Prostate gland (tissue), 2 donors: ENCODE measurements at regions not wholly inside any gene's neighbourhood (a gene's known extent, or its start where the extent isn't known, plus 50 kb on each side); places are given as distances from the start of the nearest gene placed in this dataset.

Experiments
- DNase-seq: peaks from one replicate; pipeline ENCODE4 v3.0.0-alpha.2; 2019; ENCODE audit warnings: low spot score
- H3K27ac ChIP-seq, 2 donors: fragments of 200-600 bp; sonication (generic); 2 replicates each; pipeline ENCODE4 v1.5.1; 2017 to 2019
- H3K27me3 ChIP-seq: fragments of 200-600 bp; sonication (generic); replicated peaks from 2 replicates; pipeline ENCODE4 v1.5.1; 2019; ENCODE audit not compliant: insufficient read depth
- H3K36me3 ChIP-seq, 2 donors: fragments of 200-600 bp; sonication (generic); 1 replicate in 1 of 2; 2 replicates in 1 of 2; pipeline versions ENCODE4 v1.5.1 to v1.8.1; 2017 to 2019
- H3K4me1 ChIP-seq: fragments of 200-600 bp; sonication (generic); replicated peaks from 2 replicates; pipeline ENCODE4 v1.5.1; 2019
- H3K4me3 ChIP-seq, 2 donors: fragments of 200-600 bp; sonication (generic); 2 replicates each; pipeline ENCODE4 v1.5.1; 2017 to 2019
- H3K9me3 ChIP-seq: fragments of 200-600 bp; sonication (generic); 2 replicates; pipeline ENCODE4 v1.5.1; 2017
- POLR2A ChIP-seq: fragments of 450-650 bp; IDR thresholded peaks from one replicate; pipeline ENCODE4 v1.6.1; 2016; ENCODE audit warnings: antibody characterized with exemption, mild to moderate bottlenecking
- POLR2AphosphoS5 ChIP-seq: sonication (generic); formaldehyde crosslinking; IDR thresholded peaks from one replicate; pipeline ENCODE4 v1.6.1; 2017; ENCODE audit warnings: antibody characterized with exemption
- WGBS: methylation state at CpG from one replicate; pipeline ENCODE4 v1.1.5; 2018; 5-methylcytosine and 5-hydroxymethylcytosine counted together
- intact Hi-C: fragments of 100-400 bp; cut with DNase I; formaldehyde crosslinking; loops from one replicate; pipeline ENCODE4 v1.14.2; 2022
- TF ChIP-seq, protein P1 (sequence below), 4 experiments: fragments of 200-600 bp in 2 of 4; fragments of 450-650 bp in 2 of 4; sonication (generic) in 2 of 4; IDR thresholded peaks; 1 replicate in 3 of 4; 2 replicates in 1 of 4; pipeline ENCODE4 v1.5.1; 2016 to 2019; ENCODE audit warnings: antibody characterized with exemption in 4 of 4, mild to moderate bottlenecking in 2 of 4, moderate library complexity in 2 of 4

DNA sequence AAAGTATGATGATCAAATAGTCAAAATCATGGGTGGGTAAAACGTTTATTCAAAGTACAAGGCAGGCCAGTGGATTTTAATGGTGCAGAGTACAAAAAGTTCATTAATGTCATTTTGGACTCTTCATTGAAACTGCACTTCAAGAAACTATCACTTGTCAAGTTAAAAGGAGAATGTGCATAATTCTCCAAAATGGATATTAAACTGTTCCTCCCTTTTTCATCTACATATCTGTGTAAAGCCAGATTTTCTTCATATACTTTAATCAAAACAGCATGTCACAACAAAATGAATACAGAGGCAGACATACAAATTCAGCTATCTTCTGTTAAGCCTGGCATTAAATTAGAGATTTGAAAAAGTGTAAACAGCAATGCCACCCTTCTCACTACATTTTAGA, 401.6 kb downstream of the NR2F1-AS1 start:
- intact Hi-C loops, result no loop called here
- Histone ChIP-seq H3K27me3 (no peaks in the 10 kb centered on the region), H3K4me3 (no peak overlapping the region), H3K36me3 (no peaks in the 10 kb centered on the region), H3K4me1 (no peaks in the 10 kb centered on the region), H3K9me3 (no peaks in the 10 kb centered on the region), H3K27ac (no peak overlapping the region)
- 52% methylated on average over 1 of the region's 1 CpG for WGBS
- no peak for DNase-seq
- TF ChIP-seq, protein P1, sequence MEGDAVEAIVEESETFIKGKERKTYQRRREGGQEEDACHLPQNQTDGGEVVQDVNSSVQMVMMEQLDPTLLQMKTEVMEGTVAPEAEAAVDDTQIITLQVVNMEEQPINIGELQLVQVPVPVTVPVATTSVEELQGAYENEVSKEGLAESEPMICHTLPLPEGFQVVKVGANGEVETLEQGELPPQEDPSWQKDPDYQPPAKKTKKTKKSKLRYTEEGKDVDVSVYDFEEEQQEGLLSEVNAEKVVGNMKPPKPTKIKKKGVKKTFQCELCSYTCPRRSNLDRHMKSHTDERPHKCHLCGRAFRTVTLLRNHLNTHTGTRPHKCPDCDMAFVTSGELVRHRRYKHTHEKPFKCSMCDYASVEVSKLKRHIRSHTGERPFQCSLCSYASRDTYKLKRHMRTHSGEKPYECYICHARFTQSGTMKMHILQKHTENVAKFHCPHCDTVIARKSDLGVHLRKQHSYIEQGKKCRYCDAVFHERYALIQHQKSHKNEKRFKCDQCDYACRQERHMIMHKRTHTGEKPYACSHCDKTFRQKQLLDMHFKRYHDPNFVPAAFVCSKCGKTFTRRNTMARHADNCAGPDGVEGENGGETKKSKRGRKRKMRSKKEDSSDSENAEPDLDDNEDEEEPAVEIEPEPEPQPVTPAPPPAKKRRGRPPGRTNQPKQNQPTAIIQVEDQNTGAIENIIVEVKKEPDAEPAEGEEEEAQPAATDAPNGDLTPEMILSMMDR (IDR thresholded peaks at IDR 0.05), result no peak
- TF ChIP-seq POLR2A, result no peak
- no peak for TF ChIP-seq POLR2AphosphoS5

DNA sequence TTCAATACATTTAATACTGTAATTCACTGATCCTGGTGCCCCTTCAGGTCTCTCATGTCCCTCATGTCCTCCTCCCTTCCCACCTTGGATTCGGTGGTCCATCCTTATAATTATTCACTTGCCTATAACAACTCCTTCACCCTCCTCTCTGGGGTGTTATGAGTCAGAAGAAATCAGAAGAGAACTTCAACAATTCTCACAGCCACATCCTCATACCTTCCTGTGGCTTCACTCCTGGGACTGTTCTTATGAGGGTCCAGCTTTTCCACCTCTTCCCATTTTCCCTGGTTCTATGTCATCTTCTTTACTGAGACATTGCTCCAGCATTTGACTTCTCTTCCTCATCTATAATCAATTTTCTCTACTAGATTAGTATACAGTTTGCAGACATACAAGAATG, 406.1 kb downstream of the NR2F1-AS1 start:
- Histone ChIP-seq H3K27ac (no peak overlapping the region), H3K4me3 (no peak overlapping the region), H3K27me3 (no peaks in the 10 kb centered on the region), H3K36me3 (no peaks in the 10 kb centered on the region), H3K4me1 (no peaks in the 10 kb centered on the region), H3K9me3 (no peaks in the 10 kb centered on the region)
- WGBS, result 94% methylated on average over 1 of the region's 1 CpG
- DNase-seq, result no peak
- TF ChIP-seq POLR2A (no peak), POLR2AphosphoS5 (no peak)
- TF ChIP-seq, protein P1 (IDR thresholded peaks at IDR 0.05), result no peak
- intact Hi-C loops, result no loop called here

DNA sequence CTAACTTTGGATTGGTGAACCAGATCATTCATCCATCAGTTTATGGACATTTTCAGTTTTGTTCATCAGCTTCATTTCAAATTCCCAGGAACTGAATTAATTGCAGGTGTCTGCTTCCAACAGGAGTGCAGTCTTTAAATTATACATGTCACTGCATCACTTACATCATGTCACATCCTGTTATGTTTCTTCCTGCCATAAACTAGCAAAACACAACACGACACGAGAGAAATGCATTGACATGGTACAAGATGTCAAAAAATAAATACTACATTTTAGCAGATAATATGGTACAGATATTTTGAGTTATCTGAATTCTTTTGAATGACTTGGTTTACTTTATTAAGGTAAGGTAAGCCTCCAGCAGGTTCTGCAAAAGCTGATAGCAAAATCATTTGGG, 415.5 kb downstream of the NR2F1-AS1 start:
- Histone ChIP-seq H3K36me3 (no peaks in the 10 kb centered on the region), H3K4me1 (no peaks in the 10 kb centered on the region), H3K9me3 (no peaks in the 10 kb centered on the region), H3K27ac (no peak overlapping the region), H3K4me3 (no peak overlapping the region), H3K27me3 (no peaks in the 10 kb centered on the region)
- TF ChIP-seq POLR2A (no peak), POLR2AphosphoS5 (no peak)
- TF ChIP-seq, protein P1 (IDR thresholded peaks at IDR 0.05), result no peak
- DNase-seq, result no peak
- intact Hi-C loops, result no loop called here
- 63% methylated on average over 2 of the region's 2 CpGs for WGBS

DNA sequence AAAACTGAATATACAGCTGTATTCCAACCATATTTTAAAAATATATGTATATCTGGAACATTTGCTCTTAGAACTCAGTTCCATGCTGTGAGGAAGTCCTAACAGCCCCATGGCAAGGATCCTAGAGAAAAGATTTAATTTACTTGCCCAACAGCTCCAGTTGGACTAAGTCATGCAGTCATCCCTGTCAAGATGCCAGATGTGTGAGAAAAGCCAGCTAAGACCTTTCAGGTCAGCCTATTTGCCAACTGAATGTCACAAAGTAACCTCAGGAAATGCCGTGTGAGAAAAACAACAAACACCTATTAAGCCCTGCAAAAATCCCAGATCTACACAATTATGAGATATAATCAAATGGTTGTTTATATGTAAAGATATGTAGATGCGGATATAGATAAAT, 416.3 kb downstream of the NR2F1-AS1 start:
- intact Hi-C loops, result no loop called here
- 51% methylated on average over 2 of the region's 2 CpGs for WGBS
- Histone ChIP-seq H3K9me3 (no peaks in the 10 kb centered on the region), H3K27ac (no peak overlapping the region), H3K4me3 (no peak overlapping the region), H3K36me3 (no peaks in the 10 kb centered on the region), H3K27me3 (no peaks in the 10 kb centered on the region), H3K4me1 (no peaks in the 10 kb centered on the region)
- no peak for DNase-seq
- TF ChIP-seq POLR2AphosphoS5 (no peak), POLR2A (no peak)
- TF ChIP-seq, protein P1 (IDR thresholded peaks at IDR 0.05), result no peak

DNA sequence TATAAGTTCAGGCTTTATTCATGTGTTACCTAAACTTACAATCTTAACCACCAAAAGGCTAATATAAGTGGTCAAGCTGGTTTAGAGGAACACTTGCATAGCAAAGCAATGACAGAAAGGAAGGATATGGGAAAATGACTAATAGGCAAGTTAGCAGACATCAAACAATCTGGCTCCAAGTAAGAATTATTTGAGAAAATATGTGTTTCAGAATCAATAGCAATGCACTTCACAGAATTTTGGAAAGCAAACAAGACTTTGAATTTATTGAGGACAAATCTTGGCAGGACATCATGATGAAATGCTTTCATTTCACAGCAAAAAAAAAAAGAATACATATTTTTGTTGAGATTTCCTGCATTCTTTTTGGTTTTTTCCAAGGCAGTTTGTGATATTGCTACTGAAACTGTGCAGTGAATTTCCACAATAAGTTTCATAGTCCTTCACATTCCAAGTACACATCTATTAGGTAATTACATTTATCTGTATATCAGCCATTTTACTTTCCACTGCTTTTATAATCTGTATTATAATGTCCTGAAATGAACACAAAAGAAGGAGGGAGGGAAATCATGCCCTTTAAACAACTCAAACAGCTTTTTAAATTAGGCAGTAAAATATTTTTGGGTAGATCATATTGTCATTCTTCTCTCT, 417.9 kb downstream of the NR2F1-AS1 start:
- TF ChIP-seq, protein P1 (IDR thresholded peaks at IDR 0.05), result no peak
- TF ChIP-seq POLR2AphosphoS5 (no peak), POLR2A (no peak)
- no peaks in the 10 kb centered on the region for H3K4me1 ChIP-seq
- H3K27me3 ChIP-seq, result no peaks in the 10 kb centered on the region
- H3K36me3 ChIP-seq, result no peaks in the 10 kb centered on the region
- no peak for DNase-seq
- H3K27ac ChIP-seq, result peak overlapping the region in 1 of 2 donors; percentile 10
- intact Hi-C loops, result no loop called here
- no peak overlapping the region for H3K4me3 ChIP-seq
- no peaks in the 10 kb centered on the region for H3K9me3 ChIP-seq
